NCI-H1092 treated with DMSO at 0.1 percent for 48 hours (cell line): ENCODE measurements at regions not wholly inside any gene's neighbourhood (a gene's known extent, or its start where the extent isn't known, plus 50 kb on each side); places are given as distances from the start of the nearest gene placed in this dataset.

Experiments used
- DNase-seq: peaks from one replicate; lab custom pipeline; 2025; lab: John Stamatoyannopoulos, UW

DNA sequence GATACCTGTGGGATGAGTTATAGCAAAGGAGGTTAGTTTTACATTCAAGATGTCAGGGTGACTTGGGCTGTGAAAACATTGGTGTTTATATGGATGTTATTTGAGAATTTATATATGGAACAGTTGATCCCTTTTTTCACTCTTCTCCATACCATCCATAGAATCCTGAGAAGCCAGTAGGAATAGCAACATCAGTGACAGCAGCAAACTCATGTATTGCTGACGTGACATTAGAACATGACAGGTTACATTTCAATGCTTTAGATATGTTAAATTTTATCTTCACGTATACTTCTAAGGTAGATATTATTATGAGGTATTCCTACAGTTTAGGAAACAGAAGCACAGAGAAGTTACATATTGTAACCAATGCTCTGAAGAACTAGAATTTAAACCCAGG, 745.2 kb upstream of the GCFC2 start:
- no peak for DNase-seq

DNA sequence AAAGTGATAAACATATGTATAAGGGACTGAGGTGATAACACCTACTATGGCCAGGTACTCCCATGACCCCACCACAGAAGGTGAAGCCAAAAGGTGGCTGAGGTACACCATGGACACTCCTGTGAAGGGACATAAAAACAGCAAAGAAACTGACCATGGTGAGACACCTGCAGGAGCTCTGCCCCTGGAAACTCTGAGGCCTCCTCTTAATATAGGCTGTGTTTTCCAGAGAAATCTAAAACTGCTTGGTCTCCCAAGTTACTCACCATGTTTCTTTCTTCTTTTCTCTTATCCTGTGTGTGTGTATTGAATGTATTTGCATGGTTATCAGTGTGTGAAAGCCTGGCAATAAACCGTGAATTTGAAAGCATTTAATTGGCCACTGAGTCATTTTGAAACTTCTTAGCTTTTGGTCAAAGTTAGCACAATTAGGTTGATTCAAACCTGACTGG, 739.3 kb upstream of the GCFC2 start:
- DNase-seq, result no peak

GRCh38 chr2:76448956-76449355, 738.2 kb upstream of the GCFC2 start:
- no peak for DNase-seq

GRCh38 chr2:76447294-76447693, 736.6 kb upstream of the GCFC2 start:
- no peak for DNase-seq

DNA sequence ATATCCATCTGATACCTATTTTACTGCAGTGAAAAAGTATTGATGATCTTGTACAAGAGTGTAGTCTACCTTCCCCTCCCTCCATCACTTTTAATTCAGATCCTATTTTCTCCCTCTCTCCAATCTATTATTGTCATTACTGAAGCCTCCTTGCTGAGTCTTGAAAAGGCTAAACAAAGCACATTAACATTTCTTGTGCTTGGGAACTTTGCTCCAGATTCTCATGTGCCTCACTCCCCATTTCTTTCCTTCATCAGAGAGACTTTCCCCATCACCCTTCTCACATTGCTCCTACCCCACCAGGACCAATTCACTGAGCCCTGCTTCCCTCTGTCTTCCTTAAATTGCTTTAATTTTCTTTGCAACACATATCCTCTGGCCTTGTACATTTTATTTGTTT, 736.2 kb upstream of the GCFC2 start:
- DNase-seq, result no peak

DNA sequence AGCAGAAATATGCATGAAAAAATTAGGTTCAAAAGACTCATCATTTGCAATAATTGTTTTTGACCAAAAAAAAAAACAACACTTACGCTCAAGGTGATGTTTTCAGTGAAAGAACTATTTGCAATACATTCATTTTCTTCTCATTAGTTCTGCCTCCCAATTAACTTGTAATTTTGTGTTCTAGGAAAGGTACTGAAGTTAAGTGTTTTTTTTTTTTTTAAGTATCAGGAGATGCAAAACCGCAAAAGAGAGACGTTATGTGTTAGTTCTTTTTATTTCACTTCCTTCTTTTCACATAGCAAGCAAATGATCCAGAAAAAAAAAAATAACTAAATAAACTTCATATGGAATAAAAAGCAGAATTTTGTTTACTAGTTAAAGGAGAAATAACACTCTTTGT, 735.2 kb upstream of the GCFC2 start:
- DNase-seq, result no peak

- no peak for DNase-seq
These were observed 734.0 kb upstream of the GCFC2 start for GRCh38 chr2:76444732-76445131.

DNA sequence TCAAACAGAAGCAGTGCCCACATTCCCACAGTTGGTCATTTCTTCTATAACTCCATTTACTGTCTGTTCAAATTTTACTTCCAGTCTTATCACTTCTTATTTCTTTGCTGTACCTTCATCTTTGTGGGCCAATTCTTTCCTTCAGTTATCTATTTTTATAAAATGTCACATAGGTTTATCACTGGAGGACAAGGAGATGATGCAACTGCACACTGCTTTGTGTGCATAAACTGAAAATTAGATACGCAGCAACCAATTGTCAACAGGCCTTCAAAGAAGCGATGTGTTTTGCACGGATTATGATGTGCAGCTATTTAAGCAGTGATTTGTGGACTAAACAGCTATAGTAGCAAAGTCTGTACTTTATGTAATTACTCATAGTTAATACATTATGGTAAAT, 726.8 kb upstream of the GCFC2 start:
- DNase-seq, result no peak

- no peak for DNase-seq
These were observed 718.7 kb upstream of the GCFC2 start for GRCh38 chr2:76429374-76429773.

DNA sequence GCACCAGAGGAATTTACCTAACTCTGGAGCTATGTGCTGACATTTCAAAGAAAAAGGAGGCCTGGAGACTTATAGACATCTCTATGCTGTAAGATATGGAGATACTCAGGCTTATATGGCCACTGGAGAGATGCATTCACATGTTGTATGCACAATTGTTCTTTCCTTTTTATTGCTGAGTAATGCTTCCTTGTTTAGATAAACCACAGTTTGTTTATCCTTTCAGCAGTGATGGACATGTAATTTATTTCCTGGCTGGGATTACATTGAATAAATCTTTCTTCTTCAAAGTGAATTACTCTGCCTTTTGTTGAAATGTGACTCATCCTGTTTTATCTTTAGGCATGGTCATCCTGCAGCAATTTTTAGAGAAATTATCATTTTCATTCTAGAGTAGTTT, 716.7 kb upstream of the GCFC2 start:
- DNase-seq, result no peak

DNA sequence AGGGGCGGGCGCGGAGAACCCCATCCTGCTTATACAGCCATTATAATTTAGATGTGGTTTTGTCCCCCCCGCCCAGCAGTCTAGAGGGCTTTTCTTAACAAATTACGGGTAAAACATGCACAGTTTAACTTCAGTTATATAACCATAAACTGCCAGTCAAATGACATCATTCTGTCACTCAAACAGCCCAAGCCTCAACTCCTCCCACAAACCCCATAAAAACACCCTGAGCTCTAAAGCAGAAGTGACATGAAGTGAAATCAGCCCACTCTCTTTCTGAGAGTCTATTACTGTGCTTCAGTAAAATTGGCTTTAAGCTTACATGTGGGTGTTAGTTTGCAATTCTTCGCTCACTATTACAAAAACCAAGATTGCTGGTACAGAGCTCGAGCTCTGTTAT, 705.1 kb upstream of the GCFC2 start:
- DNase-seq, result no peak

GRCh38 chr2:76413436-76413835, 702.7 kb upstream of the GCFC2 start:
- DNase-seq, result no peak

DNA sequence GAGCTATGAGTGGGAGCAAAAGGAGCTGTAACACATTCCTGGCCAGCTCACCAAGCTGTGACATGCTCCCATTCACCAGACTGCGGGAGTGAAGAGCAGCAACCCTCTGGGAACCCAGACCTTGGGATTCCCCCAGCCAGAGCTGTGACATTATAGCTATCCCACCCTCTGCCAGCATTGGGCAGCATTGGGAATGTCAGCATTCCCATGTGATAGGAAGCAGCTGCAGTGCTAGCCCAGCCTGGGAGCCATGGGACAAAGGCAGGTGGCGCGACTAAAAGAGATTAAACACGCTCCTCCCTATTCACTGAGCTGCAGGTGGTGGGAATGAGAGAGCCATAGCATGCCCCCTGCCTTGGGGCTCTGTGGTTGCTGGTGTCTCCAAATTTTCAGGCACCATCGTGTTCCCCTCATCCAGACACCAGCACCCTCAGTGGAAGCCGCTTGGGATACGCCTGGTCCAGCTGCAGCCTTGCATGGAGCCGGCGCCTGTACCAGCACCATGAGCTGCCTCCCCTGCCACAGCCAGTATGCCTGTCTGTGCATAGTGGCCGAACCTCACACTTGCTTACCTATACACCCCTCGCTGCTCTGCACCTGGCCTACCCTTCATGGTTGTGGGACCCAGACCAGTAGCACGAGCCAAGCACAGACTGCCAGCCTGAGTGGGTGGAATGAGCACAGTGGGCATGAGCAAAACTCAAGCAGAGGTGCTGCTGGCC, 695.6 kb upstream of the GCFC2 start:
- no peak for DNase-seq

DNA sequence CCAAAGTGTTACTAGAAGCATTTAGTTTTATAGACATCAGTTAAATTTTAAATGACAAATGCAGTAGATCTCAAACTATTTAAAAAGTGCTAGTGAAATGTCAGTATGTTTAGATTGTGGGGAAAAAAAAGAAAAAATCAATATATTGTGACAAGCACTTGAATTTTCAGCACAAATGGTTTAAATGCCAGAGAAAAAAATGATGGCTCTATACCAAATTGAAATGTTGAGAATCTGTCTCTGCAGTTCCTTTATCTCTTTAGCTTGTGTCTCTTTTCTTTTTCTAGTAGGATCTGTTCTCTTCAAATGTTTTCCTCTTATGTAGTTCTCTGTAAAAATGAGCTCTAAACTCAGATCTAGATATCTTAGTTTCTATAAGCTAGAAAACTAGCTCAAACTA, 682.6 kb upstream of the GCFC2 start:
- no peak for DNase-seq

DNA sequence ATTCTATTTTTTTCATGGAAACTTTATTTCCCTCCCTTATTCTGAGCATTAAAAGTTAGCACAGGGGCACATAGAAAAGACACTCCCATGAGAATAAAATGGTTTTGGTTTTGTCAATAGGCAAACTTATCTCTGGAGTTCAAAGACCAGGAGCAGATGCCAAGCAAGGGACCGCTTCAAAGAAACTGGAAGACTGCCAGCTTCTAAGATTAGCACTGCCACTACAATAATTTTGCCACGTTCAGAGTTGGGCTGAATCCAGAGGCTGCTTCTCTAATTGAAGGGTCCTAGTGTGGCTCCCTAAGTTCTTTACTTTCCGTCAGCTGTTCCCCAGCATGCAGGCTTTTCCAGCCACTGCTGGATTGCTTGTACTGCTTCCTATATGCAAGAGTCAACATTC, 681.0 kb upstream of the GCFC2 start:
- DNase-seq, result peak; percentile 35

GRCh38 chr2:76387294-76387693, 676.6 kb upstream of the GCFC2 start:
- DNase-seq, result no peak

- no peak for DNase-seq
These were observed 675.2 kb upstream of the GCFC2 start for GRCh38 chr2:76385943-76386342.

DNA sequence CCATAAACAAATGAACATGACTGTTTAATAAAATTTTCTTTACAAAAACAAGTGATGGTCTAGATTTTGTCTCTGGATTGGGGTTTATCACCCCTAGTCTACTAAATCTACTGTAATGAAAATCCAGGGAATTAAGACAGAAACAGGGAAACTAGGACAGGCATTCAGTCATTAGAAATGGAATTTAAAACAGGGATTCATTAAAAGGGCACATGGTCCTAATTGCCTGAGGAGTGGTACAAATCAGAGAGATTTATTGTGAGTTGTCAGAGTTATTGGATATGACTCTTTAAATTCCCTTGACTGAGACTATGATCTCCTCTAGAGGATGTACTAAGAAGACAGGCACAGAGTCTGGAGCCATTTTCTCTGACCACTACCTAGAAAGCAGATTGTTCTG, 670.9 kb upstream of the GCFC2 start:
- no peak for DNase-seq

DNA sequence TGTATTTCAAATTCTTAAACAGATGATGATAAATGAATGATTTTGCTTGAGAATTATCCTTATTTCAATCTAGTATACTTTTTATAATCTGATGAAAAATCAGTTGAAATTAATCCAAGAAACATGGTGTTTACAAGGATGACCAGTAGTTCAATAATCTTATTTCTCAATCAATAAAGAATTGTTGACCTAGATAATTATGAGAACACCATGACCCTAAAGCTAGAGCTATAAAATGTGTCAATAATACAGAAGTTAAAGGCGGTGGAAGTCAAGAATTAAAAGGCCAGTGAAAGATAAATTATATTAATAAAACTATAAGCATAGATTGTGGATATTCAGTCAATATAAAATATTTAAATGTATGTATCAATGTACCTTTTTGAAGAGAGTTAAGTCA, 667.4 kb upstream of the GCFC2 start:
- DNase-seq, result no peak

DNA sequence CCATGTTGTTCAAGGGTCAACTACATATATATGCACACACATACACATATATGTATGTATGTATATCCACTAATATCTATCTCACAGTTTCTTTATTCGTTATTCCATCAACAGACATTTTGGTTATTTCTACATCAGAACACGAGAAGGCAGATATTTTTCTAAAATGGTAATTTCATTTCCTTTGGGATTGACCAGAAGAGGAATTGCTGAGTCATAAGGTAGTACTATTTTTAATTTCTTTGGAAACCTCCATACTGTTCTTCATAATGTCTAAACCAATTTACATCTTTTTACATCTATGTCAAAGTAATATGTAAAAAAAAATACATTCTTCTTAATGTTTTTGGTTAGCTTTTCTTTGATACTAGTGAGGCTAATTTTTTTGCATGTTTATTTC, 630.7 kb upstream of the GCFC2 start:
- no peak for DNase-seq

GRCh38 chr2:76332871-76333270, 622.2 kb upstream of the GCFC2 start:
- DNase-seq, result no peak

DNA sequence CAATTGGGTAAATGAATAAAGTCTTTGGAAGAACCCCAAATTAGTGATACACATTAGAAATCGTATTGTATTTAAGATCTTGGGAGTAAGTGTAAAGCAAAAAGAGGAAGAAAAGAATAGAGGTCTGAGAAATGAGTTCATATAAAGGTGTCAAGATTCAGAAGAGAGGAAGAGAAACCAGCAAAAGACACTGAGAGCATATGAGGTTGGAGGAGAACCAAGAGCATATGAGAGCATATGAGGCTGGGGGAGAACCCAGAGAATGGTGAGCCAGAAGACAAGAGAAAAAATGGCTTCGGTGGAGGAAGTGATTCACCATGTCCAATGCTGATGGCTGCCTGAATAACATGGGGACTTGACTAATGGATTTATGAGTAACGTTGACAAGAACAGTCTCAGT, 620.1 kb upstream of the GCFC2 start:
- no peak for DNase-seq

- DNase-seq, result no peak
These were observed 615.9 kb upstream of the GCFC2 start for GRCh38 chr2:76326636-76327035.

- no peak for DNase-seq
These were observed 612.7 kb upstream of the GCFC2 start for GRCh38 chr2:76323381-76323780.

DNA sequence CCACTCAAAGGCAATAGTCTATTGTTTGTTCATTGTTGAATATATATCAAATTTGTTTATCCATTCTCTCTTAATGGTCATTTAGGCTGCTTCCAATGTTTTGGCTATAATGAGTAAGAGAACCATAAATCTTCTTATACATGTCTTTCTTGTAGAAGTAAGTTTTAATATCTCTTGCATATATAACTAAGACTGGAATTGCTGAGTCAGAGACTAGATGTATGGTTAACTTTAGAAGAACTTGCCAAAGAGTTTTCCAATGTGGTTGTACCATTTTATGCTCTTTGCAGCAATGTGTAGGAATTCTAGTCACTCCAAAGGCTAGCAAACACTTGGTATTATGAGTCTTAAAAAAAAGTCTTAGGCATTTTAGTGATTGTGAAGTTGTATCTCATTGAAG, 610.0 kb upstream of the GCFC2 start:
- no peak for DNase-seq
